ENCODE measurements at regions not wholly inside any gene's neighbourhood (a gene's known extent, or its start where the extent isn't known, plus 50 kb on each side); places are given as distances from the start of the nearest gene placed in this dataset.

- TF ChIP-seq CTCF (IDR thresholded peaks at IDR 0.05; ENCODE audit: low read depth, low read length, missing input control) (no peak), JUND (IDR thresholded peaks at IDR 0.05) (no peak), EGR1 (IDR thresholded peaks at IDR 0.05; ENCODE audit: low read depth in 2 of 2) (no peak), MAX (IDR thresholded peaks at IDR 0.05) (no peak), HNF4G (IDR thresholded peaks at IDR 0.05) (no peak), RAD21 (IDR thresholded peaks at IDR 0.05) (no peak), ATF3 (IDR thresholded peaks at IDR 0.05) (no peak), YY1 (IDR thresholded peaks at IDR 0.05) (no peak), TAF1 (conservative IDR thresholded peaks at IDR 0.05) (no peak), GABPA (IDR thresholded peaks at IDR 0.05 in 1 of 2, conservative IDR thresholded peaks at IDR 0.05 in 1 of 2) (no peak), SP1 (IDR thresholded peaks at IDR 0.05) (no peak), HNF4A (conservative IDR thresholded peaks at IDR 0.05) (no peak), REST (IDR thresholded peaks at IDR 0.05) (no peak)
These were observed 58.0 kb upstream of the TBX3 start for GRCh38 chr12:114741940-114742339.

All from liver (tissue), 3 donors.